HEK293T (cell line): ENCODE measurements at regions not wholly inside any gene's neighbourhood (a gene's known extent, or its start where the extent isn't known, plus 50 kb on each side); places are given as distances from the start of the nearest gene placed in this dataset.
"Not testable (repeated sequence)": the region's sequence is repeated elsewhere in the genome, so short reads cannot be mapped to it uniquely, and the experiment has no call there.

Experiments used
- CTBP1 ChIP-seq: fragments of 450-650 bp; IDR thresholded peaks from 2 replicates; pipeline ENCODE4 v1.6.1; 2016; ENCODE audit warnings: borderline replicate concordance
- FOXA1 ChIP-seq: fragments of 450-650 bp; IDR thresholded peaks from 2 replicates; pipeline ENCODE4 v1.6.1; 2016; ENCODE audit warnings: mild to moderate bottlenecking
- FOXM1 ChIP-seq: fragments of 450-650 bp; IDR thresholded peaks from 2 replicates; pipeline ENCODE4 v1.6.1; 2017; ENCODE audit warnings: mild to moderate bottlenecking, borderline replicate concordance
- PKNOX1 ChIP-seq: fragments of 450-650 bp; IDR thresholded peaks from 2 replicates; pipeline ENCODE4 v1.6.1; 2016
- SP1 ChIP-seq: fragments of 450-650 bp; IDR thresholded peaks from 2 replicates; pipeline ENCODE4 v1.6.1; 2017
- TARDBP ChIP-seq: fragments of 450-650 bp; IDR thresholded peaks from 2 replicates; pipeline ENCODE4 v1.6.1; 2016

DNA sequence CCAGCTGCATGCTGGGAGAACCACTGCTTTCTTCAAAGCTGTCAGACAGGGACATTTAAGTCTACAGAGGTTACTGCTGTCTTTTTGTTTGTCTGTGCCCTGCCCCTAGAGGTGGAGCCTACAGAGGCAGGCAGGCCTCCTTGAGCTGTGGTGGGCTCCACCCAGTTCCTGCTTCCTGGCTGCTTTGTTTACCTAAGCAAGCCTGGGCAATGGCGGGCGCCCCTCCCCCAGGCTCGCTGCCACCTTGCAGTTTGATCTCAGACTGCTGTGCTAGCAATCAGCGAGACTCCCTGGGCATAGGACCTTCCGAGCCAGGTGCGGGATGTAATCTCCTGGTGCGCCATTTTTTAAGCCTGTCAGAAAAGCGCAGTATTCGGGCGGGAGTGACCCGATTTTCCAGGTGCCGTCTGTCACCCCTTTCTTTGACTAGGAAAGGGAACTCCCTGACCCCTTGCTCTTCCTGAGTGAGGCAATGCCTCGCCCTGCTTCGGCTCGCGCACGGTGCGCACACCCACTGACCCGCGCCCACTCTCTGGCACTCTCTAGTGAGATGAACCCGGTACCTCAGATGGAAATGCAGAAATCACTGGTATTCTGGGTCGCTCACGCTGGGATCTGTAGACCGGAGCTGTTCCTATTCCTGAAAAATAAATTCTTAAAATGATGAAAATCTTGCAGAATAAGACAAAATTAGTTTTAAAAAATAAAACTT, 1022.9 kb downstream of the RAPGEF2 start:
- TF ChIP-seq FOXM1, CTBP1, SP1, FOXA1, PKNOX1, TARDBP: not testable (repeated sequence)
